ENCODE measurements at regions not wholly inside any gene's neighbourhood (a gene's known extent, or its start where the extent isn't known, plus 50 kb on each side); places are given as distances from the start of the nearest gene placed in this dataset.

DNA sequence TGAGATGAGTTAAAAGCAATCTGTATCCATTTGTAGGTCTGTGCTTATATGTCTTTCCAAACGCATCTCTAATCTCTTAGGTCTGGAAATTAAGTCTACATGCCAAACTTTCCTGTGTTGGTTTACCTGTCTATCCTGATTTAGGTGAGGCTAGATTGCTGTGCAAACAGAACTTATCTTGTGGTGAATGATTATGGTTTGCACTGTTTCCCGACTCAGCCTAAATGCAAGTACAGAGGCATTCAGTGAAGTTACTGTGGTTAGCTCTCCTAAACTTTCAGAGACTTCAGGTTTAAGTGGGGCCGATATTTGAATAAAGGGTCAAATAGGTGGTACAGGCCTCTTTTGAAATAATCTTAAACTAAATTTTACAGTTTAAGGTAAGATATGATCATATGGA lies 103.5 kb downstream of the ICOS start:
- Histone ChIP-seq H3K4me1 (peaks cover 0 to 7% (median 2%) of the 10 kb centered on the region in 4 donors), H3K9me3 (peaks cover 0 to 6% (median 0%) of the 10 kb centered on the region in 4 donors), H3K27ac (replicated peaks in 1 of 4) (no peak overlapping the region), H3K4me3 (no peak overlapping the region), H3K27me3 (no peaks in the 10 kb centered on the region), H3K36me3 (no peaks in the 10 kb centered on the region)
- intact Hi-C loops (cut with DNase I) = no loop called here
- no peak for TF ChIP-seq POLR2AphosphoS5 (IDR thresholded peaks at IDR 0.05)
- no peak for TF ChIP-seq POLR2A (IDR thresholded peaks at IDR 0.05; ENCODE audit: low read depth)
- TF ChIP-seq, protein P1, sequence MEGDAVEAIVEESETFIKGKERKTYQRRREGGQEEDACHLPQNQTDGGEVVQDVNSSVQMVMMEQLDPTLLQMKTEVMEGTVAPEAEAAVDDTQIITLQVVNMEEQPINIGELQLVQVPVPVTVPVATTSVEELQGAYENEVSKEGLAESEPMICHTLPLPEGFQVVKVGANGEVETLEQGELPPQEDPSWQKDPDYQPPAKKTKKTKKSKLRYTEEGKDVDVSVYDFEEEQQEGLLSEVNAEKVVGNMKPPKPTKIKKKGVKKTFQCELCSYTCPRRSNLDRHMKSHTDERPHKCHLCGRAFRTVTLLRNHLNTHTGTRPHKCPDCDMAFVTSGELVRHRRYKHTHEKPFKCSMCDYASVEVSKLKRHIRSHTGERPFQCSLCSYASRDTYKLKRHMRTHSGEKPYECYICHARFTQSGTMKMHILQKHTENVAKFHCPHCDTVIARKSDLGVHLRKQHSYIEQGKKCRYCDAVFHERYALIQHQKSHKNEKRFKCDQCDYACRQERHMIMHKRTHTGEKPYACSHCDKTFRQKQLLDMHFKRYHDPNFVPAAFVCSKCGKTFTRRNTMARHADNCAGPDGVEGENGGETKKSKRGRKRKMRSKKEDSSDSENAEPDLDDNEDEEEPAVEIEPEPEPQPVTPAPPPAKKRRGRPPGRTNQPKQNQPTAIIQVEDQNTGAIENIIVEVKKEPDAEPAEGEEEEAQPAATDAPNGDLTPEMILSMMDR (IDR thresholded peaks at IDR 0.05) = no peak
- TF ChIP-seq EP300 (IDR thresholded peaks at IDR 0.05) = no peak
- WGBS = 95% methylated on average over 3 of the region's 3 CpGs
- no peak for DNase-seq (ENCODE audit: extremely low spot score)

DNA sequence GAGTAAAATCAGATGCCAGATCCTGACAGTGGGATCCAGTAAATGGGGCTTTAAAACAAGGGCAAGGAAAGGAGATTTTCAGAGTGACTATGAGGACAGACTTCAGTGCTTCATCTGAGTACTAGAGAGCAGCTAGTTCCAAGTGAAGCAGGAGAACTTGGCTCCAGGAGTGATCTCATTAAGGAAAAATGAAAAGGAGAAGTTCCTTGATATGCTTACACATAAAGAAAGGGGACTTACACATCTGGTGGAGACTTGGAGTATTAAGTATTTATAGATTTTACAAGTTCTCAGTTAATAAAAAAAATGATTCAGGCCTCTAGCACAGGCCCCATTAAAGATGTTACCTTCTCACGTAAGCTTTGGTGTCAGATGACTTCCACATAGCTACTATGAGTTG lies 105.8 kb downstream of the ICOS start:
- WGBS = 93% methylated on average over 1 of the region's 1 CpG
- Histone ChIP-seq H3K9me3 (peaks cover 0 to 6% (median 0%) of the 10 kb centered on the region in 4 donors), H3K4me1 (peaks cover 0 to 3% (median 1%) of the 10 kb centered on the region in 4 donors), H3K36me3 (no peaks in the 10 kb centered on the region), H3K4me3 (no peak overlapping the region), H3K27me3 (no peaks in the 10 kb centered on the region), H3K27ac (replicated peaks in 1 of 4) (no peak overlapping the region)
- intact Hi-C loops (cut with DNase I) = no loop called here
- no peak for DNase-seq (ENCODE audit: extremely low spot score)
- TF ChIP-seq POLR2A (IDR thresholded peaks at IDR 0.05; ENCODE audit: low read depth) (no peak), EP300 (IDR thresholded peaks at IDR 0.05) (no peak), POLR2AphosphoS5 (IDR thresholded peaks at IDR 0.05) (no peak)
- TF ChIP-seq, protein P1 (IDR thresholded peaks at IDR 0.05) = no peak

DNA sequence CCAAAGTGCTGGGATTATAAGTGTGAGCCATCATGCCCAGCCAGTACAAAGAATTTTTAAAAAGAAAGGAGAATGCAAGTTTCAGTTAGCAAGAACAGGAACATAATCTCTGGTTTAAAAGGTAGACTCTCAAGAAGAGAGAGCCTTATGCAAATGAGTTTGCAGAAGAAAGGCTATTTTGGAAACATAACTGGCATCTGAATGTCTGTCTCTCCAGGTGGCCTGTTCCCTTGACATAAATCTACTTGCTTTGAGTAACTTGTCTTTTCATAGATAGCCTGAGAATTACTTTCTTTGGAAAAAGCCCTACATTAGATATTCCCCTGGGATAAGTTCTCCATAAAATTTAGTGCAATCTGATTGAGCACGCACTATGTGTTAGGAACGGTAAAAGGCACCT lies 109.6 kb downstream of the ICOS start:
- no peaks in the 10 kb centered on the region for H3K4me1 ChIP-seq
- no peak overlapping the region for H3K27ac ChIP-seq (replicated peaks in 1 of 4)
- DNase-seq (ENCODE audit: extremely low spot score) = no peak
- H3K9me3 ChIP-seq = peaks cover 0 to 6% (median 0%) of the 10 kb centered on the region in 4 donors
- H3K27me3 ChIP-seq = no peaks in the 10 kb centered on the region
- H3K36me3 ChIP-seq = no peaks in the 10 kb centered on the region
- H3K4me3 ChIP-seq = no peak overlapping the region
- TF ChIP-seq EP300 (IDR thresholded peaks at IDR 0.05) (no peak), POLR2AphosphoS5 (IDR thresholded peaks at IDR 0.05) (no peak), POLR2A (IDR thresholded peaks at IDR 0.05; ENCODE audit: low read depth) (no peak)
- TF ChIP-seq, protein P1 (IDR thresholded peaks at IDR 0.05) = no peak
- WGBS = 97% methylated on average over 2 of the region's 2 CpGs
- intact Hi-C loops (cut with DNase I) = no loop called here

DNA sequence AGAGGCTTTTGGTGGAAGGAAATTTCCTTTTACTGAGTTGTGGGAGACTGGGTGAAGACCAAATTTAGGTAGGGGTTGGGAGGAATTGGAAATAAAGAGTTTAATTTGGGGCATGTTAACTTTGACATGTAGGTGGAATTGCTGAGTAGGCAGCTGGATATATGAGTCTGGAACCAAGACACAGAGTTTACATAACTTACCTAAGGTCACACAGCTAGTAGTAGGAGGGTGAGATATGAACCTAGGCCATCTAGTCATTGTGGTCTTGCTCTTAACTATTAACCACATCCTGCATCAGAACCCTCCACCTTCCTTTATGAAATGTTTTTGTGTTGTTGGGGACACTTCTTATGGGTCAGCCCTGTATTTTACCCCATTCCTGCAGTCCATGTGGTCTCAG lies 113.1 kb downstream of the ICOS start:
- DNase-seq (ENCODE audit: extremely low spot score) = no peak
- Histone ChIP-seq H3K27ac (replicated peaks in 1 of 4) (no peak overlapping the region), H3K27me3 (no peaks in the 10 kb centered on the region), H3K36me3 (no peaks in the 10 kb centered on the region), H3K9me3 (no peaks in the 10 kb centered on the region), H3K4me1 (no peaks in the 10 kb centered on the region), H3K4me3 (no peak overlapping the region)
- intact Hi-C loops (cut with DNase I) = no loop called here
- TF ChIP-seq, protein P1 (IDR thresholded peaks at IDR 0.05) = no peak
- TF ChIP-seq POLR2A (IDR thresholded peaks at IDR 0.05; ENCODE audit: low read depth) = no peak
- no peak for TF ChIP-seq EP300 (IDR thresholded peaks at IDR 0.05)
- no peak for TF ChIP-seq POLR2AphosphoS5 (IDR thresholded peaks at IDR 0.05)

DNA sequence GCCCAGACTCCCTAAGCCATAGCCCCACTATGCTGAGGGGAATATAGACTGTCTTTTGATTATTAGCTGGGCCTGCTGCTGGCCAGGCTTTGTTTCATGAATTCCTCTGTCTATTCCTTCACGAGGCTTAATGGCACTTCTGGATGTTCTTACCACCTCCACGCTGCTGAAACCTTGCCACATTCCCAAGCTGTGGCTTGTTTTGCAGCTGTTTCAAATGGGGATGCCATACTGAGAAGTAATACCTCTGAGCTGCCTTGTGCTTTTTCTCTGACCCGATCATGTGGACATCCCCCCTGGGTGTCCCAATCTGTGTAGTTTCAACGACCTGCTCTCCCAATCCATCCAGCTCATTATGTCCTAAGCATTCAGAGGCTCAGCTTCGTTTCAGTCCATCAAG lies 114.1 kb downstream of the ICOS start:
- intact Hi-C loops (cut with DNase I) = no loop called here
- H3K36me3 ChIP-seq = no peaks in the 10 kb centered on the region
- H3K4me3 ChIP-seq = no peak overlapping the region
- H3K27ac ChIP-seq (replicated peaks in 1 of 4) = no peak overlapping the region
- no peak for DNase-seq (ENCODE audit: extremely low spot score)
- WGBS = 76% methylated on average over 5 of the region's 5 CpGs
- TF ChIP-seq EP300 (IDR thresholded peaks at IDR 0.05) = no peak
- H3K27me3 ChIP-seq = no peaks in the 10 kb centered on the region
- no peaks in the 10 kb centered on the region for H3K9me3 ChIP-seq
- H3K4me1 ChIP-seq = no peaks in the 10 kb centered on the region

All from esophagus muscularis mucosa (tissue), 4 donors.